GM12878 (cell line): ENCODE measurements at regions not wholly inside any gene's neighbourhood (a gene's known extent, or its start where the extent isn't known, plus 50 kb on each side); places are given as distances from the start of the nearest gene placed in this dataset.

Experiments
- ATAC-seq: fragments of 200-7000 bp; cut with Tn5 transposase; 3 replicates; pipeline ENCODE4 v1.9.1; 2020; ENCODE audit warnings: mild to moderate bottlenecking, moderate library complexity
- BruUV-seq: library from RNA; stranded (reverse); fragments of 400-500 nt; replicated peaks from 2 replicates; lab custom pipeline; 2021; lab: Mats Ljungman, UMichigan
- CTCF ChIA-PET: fragments of 300-600 bp; sonication (Branson Sonifier 250); formaldehyde crosslinking; extraction: SDS; loops from one replicate; lab custom pipeline; 2021; ENCODE audit warnings: inconsistent platforms; lab: Yijun Ruan, JAX
- POLR2A ChIA-PET: fragments of 350-600 bp; formaldehyde crosslinking; extraction: SDS; loops from one replicate; lab custom pipeline; 2021; ENCODE audit warnings: inconsistent platforms; lab: Charles Lee
- RAD21 ChIA-PET: fragments of 300-600 bp; sonication (Branson Sonifier 250); formaldehyde crosslinking; loops from one replicate; lab custom pipeline; 2023; ENCODE audit warnings: antibody characterized with exemption; ENCODE audit not compliant: unreplicated experiment; lab: Charles Lee
- SMC1A ChIA-PET: fragments of 300-600 bp; sonication (Branson Sonifier 250); formaldehyde crosslinking; loops from one replicate; lab custom pipeline; 2023; ENCODE audit not compliant: unreplicated experiment, uncharacterized antibody; lab: Charles Lee
- DNase-seq: peaks from one replicate; pipeline ENCODE4 v3.0.0-alpha.2; 2011; ENCODE audit warnings: low read depth, low spot score
- FAIRE-seq: peaks from 3 replicates; lab custom pipeline; 2011; peaks lifted over from hg19 to GRCh38; lab: Jason Lieb, UNC
- H2AFZ ChIP-seq: 2 replicates; pipeline ENCODE4 v1.6.0; 2011; ENCODE audit warnings: low read depth, low read length, control low read depth; ENCODE audit not compliant: control insufficient read depth
- H3K27ac ChIP-seq: 2 replicates; pipeline ENCODE4 v1.5.1; 2011; ENCODE audit warnings: control low read depth; ENCODE audit not compliant: control insufficient read depth, insufficient read depth
- H3K27me3 ChIP-seq, 2 experiments: replicated peaks in 1 of 2; 2 replicates each; pipeline versions ENCODE4 v1.6.0 to v1.6.1; 2011; ENCODE audit warnings: low read length in 1 of 2; ENCODE audit not compliant: control insufficient read depth in 2 of 2, insufficient read depth in 2 of 2
- H3K36me3 ChIP-seq, 2 experiments: 2 replicates each; pipeline ENCODE4 v1.5.1; 2011; ENCODE audit warnings: low read length in 1 of 2; ENCODE audit not compliant: control insufficient read depth in 2 of 2, insufficient read depth in 2 of 2
- H3K4me1 ChIP-seq: 2 replicates; pipeline ENCODE4 v1.6.1; 2011; ENCODE audit warnings: mild to moderate bottlenecking, low read length, moderate library complexity, mixed read lengths; ENCODE audit not compliant: control insufficient read depth, insufficient read depth
- H3K4me2 ChIP-seq: 2 replicates; pipeline ENCODE4 v1.6.0; 2011; ENCODE audit warnings: control low read depth; ENCODE audit not compliant: control insufficient read depth, insufficient read depth
- H3K4me3 ChIP-seq: fragments of 200-600 bp; sonication (generic); 2 replicates; pipeline ENCODE4 v1.5.1; 2016
- H3K79me2 ChIP-seq: 2 replicates; pipeline ENCODE4 v1.6.0; 2011; ENCODE audit warnings: low read length; ENCODE audit not compliant: control insufficient read depth, insufficient read depth
- H3K9ac ChIP-seq: 2 replicates; pipeline ENCODE4 v1.8.0; 2011; ENCODE audit warnings: low read length, control low read depth, mixed read lengths; ENCODE audit not compliant: control insufficient read depth, insufficient read depth
- H3K9me3 ChIP-seq: replicated peaks from 3 replicates; pipeline ENCODE4 v1.5.1; 2011; ENCODE audit warnings: mild to moderate bottlenecking, low read length; ENCODE audit not compliant: control insufficient read depth, insufficient read depth
- H4K20me1 ChIP-seq: 2 replicates; pipeline ENCODE4 v1.6.0; 2011; ENCODE audit not compliant: control insufficient read depth, insufficient read depth
- CUX1 ChIP-seq: IDR thresholded peaks from 2 replicates; pipeline ENCODE4 v1.6.1; 2012; ENCODE audit warnings: improper control_type of control experiment, low read depth, low read length; ENCODE audit not compliant: insufficient replicate concordance
- EP300 ChIP-seq, 2 experiments: fragments of 150-350 bp in 1 of 2; IDR thresholded peaks; 2 replicates each; pipeline ENCODE4 v1.6.1; 2011 to 2012; ENCODE audit warnings: low read depth in 2 of 2, low read length in 2 of 2, borderline replicate concordance in 1 of 2, improper control_type of control experiment in 1 of 2, inconsistent platforms in 1 of 2; ENCODE audit not compliant: control insufficient read depth in 1 of 2
- IKZF1 ChIP-seq: fragments of 450-650 bp; conservative IDR thresholded peaks from 2 replicates; pipeline ENCODE4 v1.6.1; 2017; ENCODE audit warnings: antibody characterized with exemption, mild to moderate bottlenecking
- MEF2A ChIP-seq: IDR thresholded peaks from 2 replicates; pipeline ENCODE4 v1.6.1; 2011; ENCODE audit warnings: low read depth, mild to moderate bottlenecking, low read length, moderate library complexity; ENCODE audit not compliant: insufficient read depth
- PAX5 ChIP-seq: IDR thresholded peaks from 2 replicates; pipeline ENCODE4 v1.6.1; 2011; ENCODE audit warnings: low read depth, low read length, borderline replicate concordance
- PML ChIP-seq: IDR thresholded peaks from 2 replicates; pipeline ENCODE4 v1.6.1; 2012; ENCODE audit warnings: low read length, inconsistent platforms
- POLR2AphosphoS2 ChIP-seq: IDR thresholded peaks from 2 replicates; pipeline ENCODE4 v1.6.1; 2011; ENCODE audit warnings: low read depth, mild to moderate bottlenecking, low read length, improper control_type of control experiment, moderate library complexity
- ZNF217 ChIP-seq: fragments of 450-650 bp; IDR thresholded peaks from 2 replicates; pipeline ENCODE4 v1.6.1; 2017; ENCODE audit warnings: antibody characterized with exemption, mild to moderate bottlenecking
- WGBS: methylation state at CpG from one replicate; pipeline ENCODE4 v1.1.6; 2016; ENCODE audit warnings: low lambda C conversion rate; ENCODE audit not compliant: insufficient replicate concordance, insufficient coverage; ENCODE audit errors: missing lambda C conversion rate; 5-methylcytosine and 5-hydroxymethylcytosine counted together
- in situ Hi-C: fragments of 300-500 bp; cut with MboI; formaldehyde crosslinking; loops from 9 replicates; pipeline ENCODE4 v1.14.3; 2018; ENCODE audit warnings: mixed read lengths
- intact Hi-C: fragments of 100-400 bp; cut with micrococcal nuclease; formaldehyde crosslinking; loops from one replicate; pipeline ENCODE4 v1.14.2; 2022; ENCODE audit not compliant: unreplicated experiment

- CTCF ChIA-PET: no interaction called here
- Histone ChIP-seq H3K36me3 (no peaks in the 10 kb centered on the region), H2AFZ (no peak overlapping the region), H3K4me2 (no peak overlapping the region), H3K27ac (no peak overlapping the region), H3K4me1 (no peaks in the 10 kb centered on the region)
- FAIRE-seq (no peak), ATAC-seq (no peak)
- SMC1A ChIA-PET: no interaction called here
- in situ Hi-C loops (no loop called here), intact Hi-C loops (no loop called here)
- no TSS peak for BruUV-seq
- POLR2A ChIA-PET: no interaction called here
- WGBS: 43% methylated on average over 5 of the region's 5 CpGs
- TF ChIP-seq MEF2A (no peak), CUX1 (no peak), IKZF1 (no peak), PAX5 (no peak), POLR2AphosphoS2 (no peak), PML (no peak), ZNF217 (no peak), EP300 (IDR thresholded peaks at IDR 0.05; ENCODE audit: borderline replicate concordance in 1 of 2, control insufficient read depth in 1 of 2, low read depth in 2 of 2, low read length in 2 of 2) (no peak)
- TF ChIP-seq, all 136 proteins: peak for 0
- RAD21 ChIA-PET: no interaction called here
- Histone ChIP-seq H3K9me3 (no peaks in the 10 kb centered on the region), H3K4me3 (no peak overlapping the region), H3K79me2 (no peaks in the 10 kb centered on the region), H4K20me1 (no peaks in the 10 kb centered on the region), H3K27me3 (no peaks in the 10 kb centered on the region), H3K9ac (no peak overlapping the region)
- DNase-seq: no peak
Observed at GRCh38 chr6:164057876-164058275, 643.4 kb downstream of the QKI start.
